ENCODE measurements at regions not wholly inside any gene's neighbourhood (a gene's known extent, or its start where the extent isn't known, plus 50 kb on each side); places are given as distances from the start of the nearest gene placed in this dataset.
"Not testable (repeated sequence)": the region's sequence is repeated elsewhere in the genome, so short reads cannot be mapped to it uniquely, and the experiment has no call there.

GRCh38 chr22:44640618-44641155 is 61.3 kb upstream of the PRR5 start:
- no peak for TF ChIP-seq CTCF (IDR thresholded peaks at IDR 0.05)
- no peak overlapping the region for H3K27ac ChIP-seq
- ATAC-seq (ENCODE audit: insufficient number of reproducible peaks, low FRiP score, low read depth), result no peak

DNA sequence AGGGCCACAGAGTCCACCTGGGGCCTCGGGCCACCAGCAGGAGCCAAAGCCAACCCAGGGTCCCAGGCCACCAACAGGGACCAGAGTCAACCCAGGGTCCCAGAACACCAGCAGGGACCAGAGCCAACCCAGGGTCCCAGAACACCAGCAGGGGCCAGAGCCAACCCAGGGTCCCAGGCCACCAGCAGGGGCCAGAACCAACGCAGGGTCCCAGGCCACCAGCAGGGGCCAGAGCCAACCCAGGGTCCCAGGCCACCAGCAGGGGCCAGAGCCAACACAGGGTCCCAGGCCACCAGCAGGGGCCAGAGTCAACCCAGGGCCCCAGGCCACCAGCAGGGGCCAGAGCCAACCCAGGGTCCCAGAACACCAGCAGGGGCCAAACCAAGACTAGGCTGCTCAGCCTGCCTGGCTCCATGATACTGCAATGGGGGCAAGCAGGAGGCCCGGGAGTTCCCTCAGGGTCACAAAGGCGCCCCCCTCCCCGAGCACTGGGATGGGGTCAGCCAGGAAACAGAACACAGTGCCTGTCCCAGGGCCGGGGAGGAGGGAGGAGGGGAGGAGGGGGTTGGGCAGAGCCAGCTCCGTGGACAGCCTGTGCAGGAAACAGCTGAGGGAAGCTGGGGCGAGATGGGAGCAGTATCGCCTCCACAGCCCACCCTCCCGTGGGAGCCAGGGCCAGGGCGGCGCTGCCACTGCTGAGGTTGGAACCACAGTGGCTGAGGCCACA is 62.0 kb upstream of the PRR5 start:
- Histone ChIP-seq H3K9me3 (no peaks in the 10 kb centered on the region), H3K4me3 (no peak overlapping the region), H3K36me3 (no peaks in the 10 kb centered on the region), H3K4me1 (ENCODE audit: control insufficient read depth in 1 of 2, low read depth in 2 of 2) (peaks cover 5 to 15% of the 10 kb centered on the region in 2 donors), H3K27ac (peak overlapping the region; percentile 47 to 57), H3K27me3 (replicated peaks; ENCODE audit: insufficient read depth) (no peaks in the 10 kb centered on the region)
- no peak for ATAC-seq (ENCODE audit: insufficient number of reproducible peaks, low FRiP score, low read depth)
- DNase-seq (ENCODE audit: low spot score), result no peak
- no peak for TF ChIP-seq CTCF (IDR thresholded peaks at IDR 0.05)

More at GRCh38 chr22:44640618-44641155, 61.3 kb upstream of the PRR5 start:
- DNase-seq (ENCODE audit: low spot score), result no peak
- H3K27me3 ChIP-seq (replicated peaks; ENCODE audit: insufficient read depth), result no peaks in the 10 kb centered on the region
- H3K4me1 ChIP-seq (ENCODE audit: control insufficient read depth in 1 of 2, low read depth in 2 of 2), result peaks cover 5 to 15% of the 10 kb centered on the region in 2 donors
- H3K9me3 ChIP-seq, result no peaks in the 10 kb centered on the region
- no peaks in the 10 kb centered on the region for H3K36me3 ChIP-seq
- H3K4me3 ChIP-seq, result no peak overlapping the region

DNA sequence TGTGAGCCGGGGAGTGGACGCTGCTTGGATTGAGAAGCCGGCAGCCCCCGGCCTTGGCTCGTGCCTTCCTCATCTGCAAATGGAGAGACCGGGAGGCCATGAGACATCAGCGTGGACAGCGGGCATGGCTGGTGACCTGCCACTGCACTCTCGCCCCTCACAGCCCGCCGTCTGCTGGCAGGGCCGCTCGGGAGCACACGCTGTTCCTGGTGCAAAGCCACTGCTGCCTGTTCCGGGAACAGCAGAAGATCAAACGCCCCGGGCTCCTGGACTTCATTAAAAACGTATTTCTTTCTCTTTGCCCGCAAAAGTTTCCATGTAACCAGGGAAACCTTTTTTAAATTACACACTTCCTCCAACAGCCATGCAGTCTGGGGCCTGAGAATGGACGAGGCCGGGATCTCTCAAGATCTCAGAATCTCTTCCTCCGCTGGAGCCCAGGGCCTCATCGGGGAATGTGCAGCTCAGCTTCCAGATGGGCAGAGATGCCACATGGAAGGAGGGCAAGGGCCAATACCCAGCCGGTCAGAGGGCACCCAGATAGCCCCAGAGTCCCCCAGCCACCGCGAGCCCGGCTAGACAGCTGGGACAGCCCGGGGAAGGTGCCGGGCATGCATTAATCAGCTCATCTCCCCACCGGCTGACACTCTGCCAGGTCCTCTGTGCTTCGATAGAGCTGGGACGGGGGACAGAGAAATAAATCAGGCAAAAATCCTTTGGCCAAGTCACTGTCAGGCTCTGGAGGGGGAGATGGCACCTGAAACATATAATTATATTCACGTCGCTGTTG is 62.8 kb upstream of the PRR5 start:
- no peaks in the 10 kb centered on the region for H3K27me3 ChIP-seq (replicated peaks; ENCODE audit: insufficient read depth)
- TF ChIP-seq CTCF (IDR thresholded peaks at IDR 0.05), result no peak
- DNase-seq (ENCODE audit: low spot score) (no peak), ATAC-seq (ENCODE audit: insufficient number of reproducible peaks, low FRiP score, low read depth) (no peak)
- no peaks in the 10 kb centered on the region for H3K9me3 ChIP-seq
- peak overlapping the region; percentile 11 for H3K4me3 ChIP-seq
- peak overlapping the region; percentile 57 to 58 for H3K27ac ChIP-seq
- peaks cover 5 to 15% of the 10 kb centered on the region in 2 donors for H3K4me1 ChIP-seq (ENCODE audit: control insufficient read depth in 1 of 2, low read depth in 2 of 2)
- H3K36me3 ChIP-seq, result no peaks in the 10 kb centered on the region

DNA sequence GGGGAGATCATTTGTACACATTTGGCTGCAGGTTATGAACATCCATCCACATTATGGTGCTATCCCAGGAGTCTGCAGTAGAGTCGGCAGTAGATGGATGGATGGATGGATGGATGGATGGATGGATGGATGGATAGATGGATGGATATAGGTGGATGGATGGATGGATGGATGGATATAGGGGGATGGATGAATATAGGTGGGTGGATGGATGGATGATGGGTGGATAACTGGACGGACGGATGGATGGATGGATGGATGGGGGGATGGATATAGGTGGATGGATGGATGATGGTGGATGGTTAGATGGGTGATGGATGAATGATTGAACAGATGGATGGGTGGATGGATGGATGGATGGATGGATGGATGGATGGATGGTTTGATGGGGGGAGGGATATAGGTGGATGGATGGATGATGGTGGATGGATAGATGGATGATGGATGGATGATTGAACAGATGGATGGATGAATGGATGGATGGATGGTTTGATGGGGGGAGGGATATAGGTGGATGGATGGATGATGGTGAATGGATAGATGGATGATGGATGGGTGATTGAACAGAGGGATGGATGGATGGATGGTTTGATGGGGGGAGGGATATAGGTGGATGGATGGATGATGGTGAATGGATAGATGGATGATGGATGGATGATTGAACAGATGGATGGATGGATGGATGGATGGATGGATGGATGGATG is 65.3 kb upstream of the PRR5 start:
- H3K36me3 ChIP-seq; DNase-seq (ENCODE audit: low spot score); ATAC-seq (ENCODE audit: insufficient number of reproducible peaks, low FRiP score, low read depth); H3K9me3 ChIP-seq; H3K4me3 ChIP-seq; H3K27ac ChIP-seq; H3K27me3 ChIP-seq (replicated peaks; ENCODE audit: insufficient read depth): not testable (repeated sequence)
- H3K4me1 ChIP-seq (ENCODE audit: control insufficient read depth in 1 of 2, low read depth in 2 of 2), result peaks cover 5 to 15% of the 10 kb centered on the region in 2 donors

DNA sequence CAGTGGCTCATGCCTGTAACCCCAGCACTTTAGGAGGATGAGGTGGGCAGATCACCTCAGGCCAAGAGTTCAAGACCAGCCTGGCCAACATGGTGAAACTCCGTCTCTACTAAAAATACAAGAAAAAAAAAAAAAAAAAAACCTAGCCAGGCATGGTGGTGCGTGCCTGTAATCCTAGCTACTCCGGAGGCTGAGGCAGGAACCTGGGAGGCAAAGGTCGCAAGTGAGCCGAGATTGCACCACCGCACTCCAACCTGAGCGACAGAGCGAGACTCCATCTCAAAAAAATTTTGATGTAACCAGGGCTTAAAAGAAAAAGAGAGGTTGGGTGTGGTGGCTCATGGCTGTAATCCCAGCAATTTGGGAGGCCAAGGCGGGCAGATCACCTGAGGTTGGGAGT is 66.4 kb upstream of the PRR5 start:
- ATAC-seq (ENCODE audit: insufficient number of reproducible peaks, low FRiP score, low read depth); H3K27ac ChIP-seq; H3K36me3 ChIP-seq; H3K4me3 ChIP-seq; DNase-seq (ENCODE audit: low spot score); H3K27me3 ChIP-seq (replicated peaks; ENCODE audit: insufficient read depth); H3K9me3 ChIP-seq: not testable (repeated sequence)
- peaks cover 5 to 15% of the 10 kb centered on the region in 2 donors for H3K4me1 ChIP-seq (ENCODE audit: control insufficient read depth in 1 of 2, low read depth in 2 of 2)
